Endodermal cell (in vitro differentiated cells): ENCODE measurements at regions not wholly inside any gene's neighbourhood (a gene's known extent, or its start where the extent isn't known, plus 50 kb on each side); places are given as distances from the start of the nearest gene placed in this dataset.

Source experiments
- DNase-seq: peaks from one replicate; pipeline ENCODE4 v3.0.0-alpha.2; 2017
- H3K27ac ChIP-seq: 2 replicates; pipeline ENCODE4 v1.5.1; 2013; ENCODE audit warnings: mild to moderate bottlenecking, low read depth, low read length, moderate library complexity
- H3K27me3 ChIP-seq: 2 replicates; pipeline ENCODE4 v1.6.1; 2013; ENCODE audit warnings: mild to moderate bottlenecking, low read length, moderate library complexity; ENCODE audit not compliant: insufficient read depth, control insufficient read depth, poor library complexity, severe bottlenecking
- H3K36me3 ChIP-seq: 2 replicates; pipeline ENCODE4 v1.7.0; 2013; ENCODE audit warnings: mild to moderate bottlenecking, low read length, moderate library complexity; ENCODE audit not compliant: control insufficient read depth, insufficient read depth
- H3K4me1 ChIP-seq: one replicate; pipeline ENCODE4 v1.7.0; 2013; ENCODE audit warnings: low read length; ENCODE audit not compliant: control insufficient read depth, insufficient read depth
- H3K4me3 ChIP-seq: 2 replicates; pipeline ENCODE4 v1.5.1; 2013; ENCODE audit warnings: mild to moderate bottlenecking, low read length, moderate library complexity
- H3K9ac ChIP-seq: 2 replicates; pipeline ENCODE4 v1.6.1; 2013; ENCODE audit warnings: mild to moderate bottlenecking, low read length, moderate library complexity; ENCODE audit not compliant: poor library complexity, severe bottlenecking; ENCODE audit errors: extremely low read depth
- H3K9me3 ChIP-seq: 2 replicates; pipeline ENCODE4 v1.6.1; 2013; ENCODE audit warnings: mild to moderate bottlenecking, low read length, moderate library complexity; ENCODE audit not compliant: control insufficient read depth
- H3K27ac Mint-ChIP-seq: 2 replicates; pipeline ENCODE4 v1.8.0; 2020; ENCODE audit warnings: mixed read lengths
- H3K27me3 Mint-ChIP-seq: 2 replicates; pipeline ENCODE4 v1.8.0; 2021; ENCODE audit warnings: mild to moderate bottlenecking, mixed read lengths; ENCODE audit not compliant: insufficient read depth
- H3K36me3 Mint-ChIP-seq: 2 replicates; pipeline ENCODE4 v1.8.0; 2020; ENCODE audit warnings: low read depth, mixed read lengths
- H3K4me1 Mint-ChIP-seq: 2 replicates; pipeline ENCODE4 v1.8.0; 2020; ENCODE audit warnings: mixed read lengths
- H3K4me3 Mint-ChIP-seq: 2 replicates; pipeline ENCODE4 v1.8.0; 2020; ENCODE audit warnings: mild to moderate bottlenecking, moderate library complexity, mixed read lengths
- H3K9me3 Mint-ChIP-seq: 2 replicates; pipeline ENCODE4 v1.8.0; 2020; ENCODE audit warnings: mild to moderate bottlenecking, mixed read lengths
- WGBS, 2 experiments: methylation state at CpG; one replicate each; pipeline versions ENCODE4 v1.1.5 to v1.1.7; 2013; ENCODE audit warnings: missing lambda C conversion rate in 2 of 2, mixed read lengths in 1 of 2; ENCODE audit not compliant: insufficient coverage in 1 of 2, insufficient read length in 1 of 2; 5-methylcytosine and 5-hydroxymethylcytosine counted together
- TF ChIP-seq, protein P1 (sequence below): fragments of 200-600 bp; sonication (generic); conservative IDR thresholded peaks from 2 replicates; pipeline ENCODE4 v1.5.0; 2021; ENCODE audit warnings: antibody characterized with exemption, mild to moderate bottlenecking

DNA sequence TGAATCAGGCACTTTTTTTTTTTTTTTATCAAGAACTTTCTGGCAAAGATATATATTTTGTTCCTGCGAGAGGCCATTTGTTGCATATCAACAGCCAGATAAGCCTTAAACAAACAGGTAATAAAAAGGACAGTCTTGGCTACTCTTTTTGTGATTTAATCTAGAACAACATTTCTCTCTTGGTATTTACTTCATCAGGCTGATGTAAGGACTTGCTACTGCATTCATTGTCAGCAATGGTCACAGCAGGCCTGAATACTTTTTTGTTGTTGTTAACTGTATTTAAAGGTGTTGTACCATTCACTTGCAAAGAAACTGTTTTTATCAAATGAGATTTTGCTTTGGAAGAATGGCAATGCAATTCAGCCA is 683.8 kb downstream of the IRS1 start:
- H3K4me3 ChIP-seq: no peak overlapping the region
- Mint-ChIP-seq H3K4me1 (peaks cover 7% of the 10 kb centered on the region), H3K4me3 (no peak overlapping the region), H3K27me3 (no peaks in the 10 kb centered on the region), H3K27ac (peak overlapping the region; percentile 35), H3K9me3 (peaks cover 1% of the 10 kb centered on the region), H3K36me3 (no peaks in the 10 kb centered on the region)
- no peak overlapping the region for H3K27ac ChIP-seq
- H3K27me3 ChIP-seq: no peaks in the 10 kb centered on the region
- DNase-seq: no peak
- WGBS, 2 experiments: 88% methylated on average over 1 of the region's 1 CpG; no CpG with 5 or more reads in 1 of the 2 experiments
- H3K9ac ChIP-seq: no peak overlapping the region
- TF ChIP-seq, protein P1, sequence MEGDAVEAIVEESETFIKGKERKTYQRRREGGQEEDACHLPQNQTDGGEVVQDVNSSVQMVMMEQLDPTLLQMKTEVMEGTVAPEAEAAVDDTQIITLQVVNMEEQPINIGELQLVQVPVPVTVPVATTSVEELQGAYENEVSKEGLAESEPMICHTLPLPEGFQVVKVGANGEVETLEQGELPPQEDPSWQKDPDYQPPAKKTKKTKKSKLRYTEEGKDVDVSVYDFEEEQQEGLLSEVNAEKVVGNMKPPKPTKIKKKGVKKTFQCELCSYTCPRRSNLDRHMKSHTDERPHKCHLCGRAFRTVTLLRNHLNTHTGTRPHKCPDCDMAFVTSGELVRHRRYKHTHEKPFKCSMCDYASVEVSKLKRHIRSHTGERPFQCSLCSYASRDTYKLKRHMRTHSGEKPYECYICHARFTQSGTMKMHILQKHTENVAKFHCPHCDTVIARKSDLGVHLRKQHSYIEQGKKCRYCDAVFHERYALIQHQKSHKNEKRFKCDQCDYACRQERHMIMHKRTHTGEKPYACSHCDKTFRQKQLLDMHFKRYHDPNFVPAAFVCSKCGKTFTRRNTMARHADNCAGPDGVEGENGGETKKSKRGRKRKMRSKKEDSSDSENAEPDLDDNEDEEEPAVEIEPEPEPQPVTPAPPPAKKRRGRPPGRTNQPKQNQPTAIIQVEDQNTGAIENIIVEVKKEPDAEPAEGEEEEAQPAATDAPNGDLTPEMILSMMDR: no peak
- no peaks in the 10 kb centered on the region for H3K4me1 ChIP-seq
- H3K36me3 ChIP-seq: no peaks in the 10 kb centered on the region
- no peaks in the 10 kb centered on the region for H3K9me3 ChIP-seq

DNA sequence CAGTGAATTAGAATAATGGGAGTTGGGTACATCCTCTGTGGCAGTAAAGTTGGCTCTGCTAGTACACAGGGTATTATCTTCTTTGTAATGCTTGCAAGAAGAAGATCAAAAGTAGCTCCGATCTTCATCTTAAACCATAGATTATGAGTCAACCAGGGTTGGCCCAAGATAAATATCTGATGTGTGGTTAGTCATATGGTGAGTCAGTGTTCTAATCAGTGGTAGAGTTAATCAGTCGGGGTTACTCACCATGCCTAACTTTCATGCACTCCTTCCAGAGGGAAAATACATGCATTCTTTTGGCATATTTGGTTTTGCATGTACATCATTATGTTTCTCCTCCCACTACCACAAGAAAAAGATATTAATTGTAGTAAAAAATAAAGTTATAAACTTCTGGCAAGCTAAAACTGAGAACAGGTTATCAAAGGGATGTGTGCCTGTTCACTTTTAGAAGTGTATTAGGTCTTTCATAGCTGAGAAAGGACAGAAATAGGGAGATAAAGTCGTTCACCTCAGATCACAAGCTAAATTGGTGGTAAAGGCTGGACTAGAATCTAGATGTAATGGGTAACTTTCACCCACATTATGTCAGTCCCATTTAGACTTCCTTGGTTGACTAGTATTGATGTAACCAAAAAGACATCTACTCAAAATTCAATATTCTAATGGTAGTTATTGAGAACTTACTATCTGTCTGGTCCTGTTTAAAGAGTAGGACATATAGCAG is 684.4 kb downstream of the IRS1 start:
- no peak for DNase-seq
- Mint-ChIP-seq H3K4me3 (no peak overlapping the region), H3K36me3 (no peaks in the 10 kb centered on the region), H3K9me3 (peaks cover 3% of the 10 kb centered on the region), H3K4me1 (peaks cover 7% of the 10 kb centered on the region), H3K27me3 (no peaks in the 10 kb centered on the region), H3K27ac (no peak overlapping the region)
- H3K36me3 ChIP-seq: no peaks in the 10 kb centered on the region
- H3K4me1 ChIP-seq: no peaks in the 10 kb centered on the region
- no peaks in the 10 kb centered on the region for H3K9me3 ChIP-seq
- H3K4me3 ChIP-seq: no peak overlapping the region
- 83% methylated on average over 3 of the region's 3 CpGs; no CpG with 5 or more reads in 1 of the 2 experiments for WGBS, 2 experiments
- no peak overlapping the region for H3K9ac ChIP-seq
- no peaks in the 10 kb centered on the region for H3K27me3 ChIP-seq
- TF ChIP-seq, protein P1: no peak
- H3K27ac ChIP-seq: no peak overlapping the region

DNA sequence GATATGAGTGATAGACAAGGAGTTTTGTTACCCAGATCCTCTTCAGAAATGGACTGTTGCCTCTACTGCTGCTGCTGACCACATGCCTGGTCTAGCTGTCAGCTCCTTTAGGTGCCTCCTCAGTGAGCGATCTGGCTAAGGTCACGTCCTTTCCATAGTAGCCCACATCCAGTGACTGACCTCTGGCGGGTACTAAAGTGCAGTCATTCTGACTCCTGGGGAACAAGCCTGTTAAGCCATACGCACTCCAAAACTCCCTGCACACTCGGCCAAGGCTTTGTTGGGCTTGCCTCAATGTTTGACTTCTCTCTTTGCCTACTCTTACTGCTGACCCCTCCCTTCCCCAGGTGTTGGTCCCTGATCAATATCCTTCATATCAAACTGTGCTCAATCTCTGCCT is 685.2 kb downstream of the IRS1 start:
- TF ChIP-seq, protein P1: no peak
- no peaks in the 10 kb centered on the region for H3K27me3 Mint-ChIP-seq
- H3K27ac Mint-ChIP-seq: no peak overlapping the region
- H3K9me3 Mint-ChIP-seq: peaks cover 6% of the 10 kb centered on the region
- no peaks in the 10 kb centered on the region for H3K27me3 ChIP-seq
- H3K4me1 Mint-ChIP-seq: peaks cover 7% of the 10 kb centered on the region
- H3K9ac ChIP-seq: no peak overlapping the region
- H3K27ac ChIP-seq: no peak overlapping the region
- H3K4me3 Mint-ChIP-seq: no peak overlapping the region
- H3K9me3 ChIP-seq: no peaks in the 10 kb centered on the region
- no peaks in the 10 kb centered on the region for H3K36me3 ChIP-seq
- H3K4me1 ChIP-seq: no peaks in the 10 kb centered on the region
- WGBS, 2 experiments: 91% methylated on average over 3 to 5 of the region's 5 CpGs
- DNase-seq: no peak
- no peaks in the 10 kb centered on the region for H3K36me3 Mint-ChIP-seq
- H3K4me3 ChIP-seq: no peak overlapping the region
